NOMO-1 (cell line): ENCODE measurements at regions not wholly inside any gene's neighbourhood (a gene's known extent, or its start where the extent isn't known, plus 50 kb on each side); places are given as distances from the start of the nearest gene placed in this dataset.

Experiments
- DNase-seq, 2 experiments: peaks; one replicate each; lab custom pipeline; 2025; ENCODE audit not compliant: unreplicated experiment in 2 of 2; lab: John Stamatoyannopoulos, UW

DNA sequence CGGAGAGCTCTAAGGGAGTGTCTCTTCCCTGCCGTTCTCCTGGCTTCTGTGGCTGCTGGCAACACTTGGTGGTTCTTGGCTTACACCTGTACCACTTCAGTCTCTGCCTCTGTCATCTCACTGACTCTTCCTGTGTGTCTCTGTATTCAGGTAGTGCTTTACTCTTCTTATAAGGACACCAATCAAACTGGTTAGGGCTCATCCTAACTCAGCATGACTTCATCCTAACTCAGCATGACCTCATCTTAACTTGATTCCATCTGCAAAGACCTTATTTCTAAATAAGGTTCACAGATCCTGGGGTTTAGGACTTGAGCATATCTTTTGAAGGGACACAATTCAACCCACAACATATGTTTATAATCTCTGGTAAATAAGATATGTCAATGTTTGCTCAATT is 51.6 kb upstream of the DSEL start:
- no peak for DNase-seq
